HepG2 (cell line): ENCODE measurements at regions not wholly inside any gene's neighbourhood (a gene's known extent, or its start where the extent isn't known, plus 50 kb on each side); places are given as distances from the start of the nearest gene placed in this dataset.

ENCODE experiments used
- ARNTL ChIP-seq: sonication (generic); formaldehyde crosslinking; IDR thresholded peaks from 2 replicates; pipeline ENCODE4 v1.4.0; 2020; ENCODE audit warnings: mild to moderate bottlenecking, missing genetic modification reagents
- CHD4 ChIP-seq: fragments of 200-600 bp; sonication (generic); IDR thresholded peaks from 2 replicates; pipeline ENCODE4 v1.7.0; 2017; ENCODE audit warnings: mild to moderate bottlenecking, low read length, borderline replicate concordance
- DDIT3 ChIP-seq: sonication (generic); formaldehyde crosslinking; IDR thresholded peaks from 2 replicates; pipeline ENCODE4 v1.4.0; 2020; ENCODE audit warnings: mild to moderate bottlenecking, missing genetic modification reagents
- DNMT1 ChIP-seq: sonication (generic); formaldehyde crosslinking; IDR thresholded peaks from 2 replicates; pipeline ENCODE4 v1.5.1; 2020; ENCODE audit warnings: mild to moderate bottlenecking, missing genetic modification reagents
- FOXC1 ChIP-seq: sonication (generic); formaldehyde crosslinking; IDR thresholded peaks from 2 replicates; pipeline ENCODE4 v1.8.0; 2022; ENCODE audit warnings: mild to moderate bottlenecking, missing genetic modification reagents, borderline replicate concordance
- HHEX ChIP-seq: IDR thresholded peaks from 2 replicates; pipeline ENCODE4 v1.6.1; 2016; ENCODE audit warnings: control low read depth
- IRF2 ChIP-seq: IDR thresholded peaks from 2 replicates; pipeline ENCODE4 v1.6.1; 2018; ENCODE audit warnings: missing genetic modification reagents, missing compliant biosample characterization
- MED13 ChIP-seq: sonication (generic); formaldehyde crosslinking; IDR thresholded peaks from 2 replicates; pipeline ENCODE4 v1.5.0; 2020; ENCODE audit warnings: missing genetic modification reagents
- PAWR ChIP-seq: sonication (generic); formaldehyde crosslinking; IDR thresholded peaks from 2 replicates; pipeline ENCODE4 v1.4.0; 2020; ENCODE audit warnings: missing genetic modification reagents, mild to moderate bottlenecking, borderline replicate concordance
- PHF20 ChIP-seq: sonication (generic); formaldehyde crosslinking; IDR thresholded peaks from 2 replicates; pipeline ENCODE4 v1.5.0; 2020; ENCODE audit warnings: mild to moderate bottlenecking, missing genetic modification reagents
- RBM22 ChIP-seq: fragments of 200-400 bp; formaldehyde crosslinking; optimal IDR thresholded peaks from 2 replicates; pipeline ENCODE3; 2017; ENCODE audit warnings: mild to moderate bottlenecking, low read length, moderate library complexity
- SMC3 ChIP-seq: IDR thresholded peaks from 2 replicates; pipeline ENCODE4 v1.6.1; 2011; ENCODE audit warnings: low read length, improper control_type of control experiment
- SOX5 ChIP-seq: IDR thresholded peaks from 2 replicates; pipeline ENCODE4 v1.6.1; 2016; ENCODE audit warnings: borderline replicate concordance
- SPEN ChIP-seq: sonication (generic); formaldehyde crosslinking; IDR thresholded peaks from 2 replicates; pipeline ENCODE4 v1.5.1; 2020; ENCODE audit warnings: low read depth, mild to moderate bottlenecking, missing genetic modification reagents
- SSRP1 ChIP-seq: IDR thresholded peaks from 2 replicates; pipeline ENCODE4 v1.6.1; 2016; ENCODE audit warnings: control low read depth
- THAP9 ChIP-seq: sonication (generic); formaldehyde crosslinking; IDR thresholded peaks from 2 replicates; pipeline ENCODE4; 2020; ENCODE audit warnings: missing genetic modification reagents, mild to moderate bottlenecking, borderline replicate concordance
- ZFYVE20 ChIP-seq: sonication (generic); formaldehyde crosslinking; IDR thresholded peaks from 2 replicates; pipeline ENCODE4 v1.8.0; 2023; ENCODE audit warnings: low read depth, mild to moderate bottlenecking, moderate library complexity, missing genetic modification reagents, borderline replicate concordance
- ZNF10 ChIP-seq: sonication (generic); formaldehyde crosslinking; IDR thresholded peaks from 2 replicates; pipeline ENCODE4 v1.4.0; 2020; ENCODE audit warnings: mild to moderate bottlenecking, low read depth, missing genetic modification reagents, borderline replicate concordance
- ZNF12 ChIP-seq: sonication (generic); formaldehyde crosslinking; IDR thresholded peaks from 2 replicates; pipeline ENCODE4 v1.5.0; 2020; ENCODE audit warnings: missing genetic modification reagents
- ZNF264 ChIP-seq: sonication (generic); formaldehyde crosslinking; IDR thresholded peaks from 2 replicates; pipeline ENCODE4 v1.4.0; 2020; ENCODE audit warnings: missing genetic modification reagents
- ZNF564 ChIP-seq: sonication (generic); formaldehyde crosslinking; IDR thresholded peaks from 2 replicates; pipeline ENCODE4 v1.8.1; 2023; ENCODE audit warnings: mild to moderate bottlenecking, missing genetic modification reagents
- ZNF616 ChIP-seq: sonication (generic); formaldehyde crosslinking; IDR thresholded peaks from 2 replicates; pipeline ENCODE4 v1.5.0; 2020; ENCODE audit warnings: low read depth, mild to moderate bottlenecking, missing genetic modification reagents
- ZNF639 ChIP-seq: conservative IDR thresholded peaks from 2 replicates; pipeline ENCODE4 v1.6.1; 2018; ENCODE audit warnings: missing genetic modification reagents
- ZNF691 ChIP-seq: sonication (generic); formaldehyde crosslinking; IDR thresholded peaks from 2 replicates; pipeline ENCODE4 v1.4.0; 2020; ENCODE audit warnings: missing genetic modification reagents, low read depth, mild to moderate bottlenecking, borderline replicate concordance
- ZNF710 ChIP-seq: sonication (generic); formaldehyde crosslinking; IDR thresholded peaks from 2 replicates; pipeline ENCODE4 v1.5.0; 2020; ENCODE audit warnings: mild to moderate bottlenecking, missing genetic modification reagents, borderline replicate concordance
- ZNF816 ChIP-seq: sonication (generic); formaldehyde crosslinking; IDR thresholded peaks from 2 replicates; pipeline ENCODE4 v1.8.0; 2022; ENCODE audit warnings: missing genetic modification reagents, mild to moderate bottlenecking, borderline replicate concordance
- ZSCAN25 ChIP-seq: sonication (generic); formaldehyde crosslinking; IDR thresholded peaks from 2 replicates; pipeline ENCODE4 v1.8.0; 2022; ENCODE audit warnings: mild to moderate bottlenecking, missing genetic modification reagents

GRCh38 chr2:8573942-8574195 is 108.0 kb upstream of the ID2 start (continued):
- TF ChIP-seq ZNF710 (CRISPR knock-in tag) (no peak), ZNF816 (CRISPR knock-in tag) (no peak), SOX5 (CRISPR knock-in tag) (no peak), DDIT3 (CRISPR knock-in tag) (no peak), MED13 (CRISPR knock-in tag) (no peak), ZNF264 (CRISPR knock-in tag) (no peak), SPEN (CRISPR knock-in tag) (peak; percentile 28; the same call in 1 of the 2 replicates), ZNF12 (no peak), HHEX (peak; percentile 22; the same call in 1 of the 2 replicates), ARNTL (CRISPR knock-in tag) (no peak), ZNF564 (CRISPR knock-in tag) (peak; percentile 7; the same call in 1 of the 2 replicates), ZNF691 (CRISPR knock-in tag) (no peak), RBM22 (no peak), FOXC1 (CRISPR knock-in tag) (peak; percentile 25; the same call in 1 of the 2 replicates), CHD4 (no peak), DNMT1 (CRISPR knock-in tag) (no peak; the same call in 1 of the 2 replicates), THAP9 (CRISPR knock-in tag) (no peak), ZFYVE20 (CRISPR knock-in tag) (no peak), ZNF10 (no peak), PAWR (no peak), ZNF616 (CRISPR knock-in tag) (no peak), SSRP1 (CRISPR knock-in tag) (no peak), ZSCAN25 (CRISPR knock-in tag) (0 out of 2 replicates have a peak, but pooled peaks have one; percentile 4), IRF2 (CRISPR knock-in tag) (no peak), SMC3 (no peak), ZNF639 (CRISPR knock-in tag) (no peak), PHF20 (CRISPR knock-in tag) (no peak; the same call in 1 of the 2 replicates)
